Activated CD4-positive, CD25-positive, alpha-beta regulatory T cell (primary cell): ENCODE measurements at regions not wholly inside any gene's neighbourhood (a gene's known extent, or its start where the extent isn't known, plus 50 kb on each side); places are given as distances from the start of the nearest gene placed in this dataset.

Source experiments
- DNase-seq, 4 experiments: peaks; one replicate each; lab custom pipeline; 2025; lab: John Stamatoyannopoulos, UW

DNA sequence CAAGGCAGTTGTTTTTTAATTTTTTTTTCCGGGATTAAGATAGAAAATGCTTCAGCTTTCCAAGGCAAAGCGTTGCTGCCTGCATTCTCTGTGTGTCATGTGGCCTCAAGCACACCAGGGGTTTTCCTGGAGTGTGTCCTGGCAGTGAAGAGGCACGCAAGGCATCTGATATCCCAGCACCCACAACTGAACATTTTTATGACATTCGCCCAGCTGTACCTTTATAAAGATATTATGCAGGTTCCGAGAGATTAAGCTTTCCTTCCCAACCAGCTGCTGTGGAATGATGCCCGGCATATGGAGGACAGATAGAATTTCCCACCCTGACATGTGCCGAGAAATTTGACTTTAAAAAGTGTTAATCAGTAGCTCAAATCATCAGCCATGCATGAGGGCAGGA is 205.6 kb downstream of the GADD45G start:
- DNase-seq: no peak

DNA sequence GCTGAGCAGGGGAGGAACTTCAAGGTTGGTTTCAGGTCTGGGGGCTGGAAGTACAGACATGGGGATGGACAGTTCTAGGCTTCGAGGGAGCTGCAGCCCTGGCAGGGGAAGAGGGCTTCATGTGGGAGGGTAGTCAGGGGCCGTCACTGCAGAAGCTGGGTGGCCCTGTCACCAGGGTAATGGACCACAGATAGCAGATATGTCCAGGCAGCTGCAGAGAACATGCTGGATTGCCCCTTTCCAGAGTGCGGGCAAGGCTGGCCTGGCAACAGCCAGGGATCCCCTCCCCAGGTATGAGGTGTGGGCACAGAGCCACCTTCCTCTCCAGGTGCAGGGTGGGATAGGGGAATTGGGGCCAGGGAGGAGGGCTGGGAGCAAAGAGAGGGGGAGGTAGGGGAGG is 206.5 kb downstream of the GADD45G start:
- no peak for DNase-seq

- DNase-seq: no peak
Observed at GRCh38 chr9:89811886-89812450, 207.2 kb downstream of the GADD45G start.

DNA sequence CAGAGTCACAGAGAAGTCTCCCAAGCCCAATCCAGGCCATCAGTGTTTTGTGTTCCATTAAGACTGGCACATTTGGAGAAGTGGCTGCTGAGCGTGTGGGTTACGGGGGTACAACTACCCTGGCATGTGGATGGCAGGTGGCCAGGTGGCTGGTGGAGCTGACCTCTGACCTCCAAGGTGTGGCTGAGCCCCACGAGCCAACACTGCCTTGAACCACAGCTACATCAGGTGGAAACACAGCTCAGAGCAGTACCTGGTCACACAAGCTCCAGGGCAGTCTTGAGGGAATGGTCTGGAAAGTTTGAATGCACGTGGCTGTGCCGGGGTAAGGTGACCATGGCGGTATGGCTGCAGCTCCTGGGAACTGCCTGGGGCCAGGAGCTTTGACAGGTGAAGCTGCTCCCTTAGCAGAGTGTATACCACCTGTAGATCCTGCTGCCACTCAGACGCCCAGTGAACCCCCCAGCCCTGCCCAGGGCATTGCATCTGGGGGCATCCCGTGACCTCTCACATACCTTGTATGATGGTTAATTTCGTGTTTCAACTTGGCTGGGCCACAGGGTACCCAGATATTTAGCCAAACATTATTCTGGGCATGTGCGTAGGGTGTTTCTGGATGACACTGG is 207.9 kb downstream of the GADD45G start:
- DNase-seq: no peak

GRCh38 chr9:89813482-89813881 is 208.7 kb downstream of the GADD45G start:
- DNase-seq: no peak

- no peak for DNase-seq
Observed at GRCh38 chr9:89814340-89815040, 209.7 kb downstream of the GADD45G start.

GRCh38 chr9:89815061-89815902 is 210.5 kb downstream of the GADD45G start:
- no peak for DNase-seq

- DNase-seq: no peak
Observed at GRCh38 chr9:89815903-89816573, 211.2 kb downstream of the GADD45G start.

DNA sequence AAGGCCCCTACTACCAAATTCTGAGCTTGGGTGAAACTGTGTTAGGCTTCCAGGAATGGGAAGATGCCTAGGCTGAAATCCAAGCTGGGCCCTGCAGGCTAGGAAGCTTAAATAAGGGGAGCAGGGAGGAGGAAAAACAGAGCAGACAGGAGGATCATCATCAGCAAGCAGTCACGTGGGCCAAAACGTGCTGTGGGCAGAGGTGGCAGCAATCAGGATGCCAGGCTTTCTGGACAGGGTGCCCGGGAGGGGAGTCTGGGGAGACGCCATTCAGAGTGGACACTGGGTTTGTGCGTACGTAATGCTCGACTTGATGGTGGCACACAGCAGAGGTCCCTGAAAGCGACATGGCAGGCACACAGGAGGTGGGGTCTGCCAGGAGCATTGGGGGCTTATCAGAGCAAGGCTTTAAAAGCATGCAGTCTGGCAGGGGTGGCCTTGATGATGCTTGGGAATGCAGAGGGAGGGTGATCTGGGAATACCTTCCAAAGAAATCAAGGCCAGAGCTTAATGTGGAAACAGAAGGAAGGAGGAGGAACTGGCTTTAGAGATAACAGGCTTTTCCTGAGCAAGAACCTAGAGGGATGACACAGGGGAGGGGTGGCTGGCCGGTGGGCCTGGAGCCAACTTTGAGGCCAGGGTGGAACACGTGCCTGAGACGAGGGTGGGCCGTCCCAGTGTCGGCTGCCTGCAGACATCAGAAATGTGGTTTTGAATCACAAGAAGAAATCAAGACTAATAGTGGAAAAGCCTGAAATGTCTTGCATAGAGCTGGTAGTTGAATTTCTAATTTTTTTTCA is 212.5 kb downstream of the GADD45G start:
- no peak for DNase-seq

- no peak for DNase-seq
Observed at GRCh38 chr9:89820337-89820736, 215.5 kb downstream of the GADD45G start.

- no peak for DNase-seq
Observed at GRCh38 chr9:89821081-89821480, 216.3 kb downstream of the GADD45G start.

DNA sequence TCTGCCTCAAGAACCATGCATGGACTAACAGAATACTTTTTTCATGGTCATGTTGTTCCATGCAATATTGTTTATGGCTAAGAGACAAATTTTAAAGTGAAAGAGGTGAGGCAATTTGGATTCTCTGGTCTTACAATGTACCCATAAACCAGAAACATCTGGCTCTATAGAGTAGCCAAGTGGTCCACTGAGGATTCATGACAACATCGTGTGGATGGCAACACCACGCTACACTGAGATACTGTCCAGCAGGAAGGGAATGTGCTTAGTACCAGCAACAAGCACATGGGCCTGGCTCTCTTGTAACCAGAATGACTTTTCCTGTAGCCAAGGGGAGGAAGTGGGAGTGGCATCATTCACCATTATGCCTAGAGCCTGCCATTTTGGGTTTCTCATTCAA is 218.2 kb downstream of the GADD45G start:
- DNase-seq: no peak

DNA sequence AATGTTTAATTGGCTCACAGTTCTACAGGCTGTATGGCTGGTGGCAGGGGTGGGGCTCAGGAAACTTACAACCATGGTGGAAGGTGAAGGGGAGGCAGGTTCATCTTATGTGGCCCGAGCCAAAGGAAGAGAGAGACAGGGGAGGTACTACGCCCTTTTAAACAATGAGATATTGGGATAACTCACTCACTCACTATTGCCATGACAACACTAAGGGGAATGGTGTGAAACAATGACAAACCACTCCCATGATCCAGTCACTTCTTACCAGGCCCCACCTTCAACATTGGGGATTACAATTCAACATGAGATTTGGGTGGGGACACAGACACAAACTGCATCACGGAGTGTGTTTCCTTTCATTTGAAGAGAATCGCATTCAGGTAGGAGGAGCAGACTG is 220.9 kb downstream of the GADD45G start:
- DNase-seq: no peak

- no peak for DNase-seq
Observed at GRCh38 chr9:89826186-89826585, 221.4 kb downstream of the GADD45G start.

DNA sequence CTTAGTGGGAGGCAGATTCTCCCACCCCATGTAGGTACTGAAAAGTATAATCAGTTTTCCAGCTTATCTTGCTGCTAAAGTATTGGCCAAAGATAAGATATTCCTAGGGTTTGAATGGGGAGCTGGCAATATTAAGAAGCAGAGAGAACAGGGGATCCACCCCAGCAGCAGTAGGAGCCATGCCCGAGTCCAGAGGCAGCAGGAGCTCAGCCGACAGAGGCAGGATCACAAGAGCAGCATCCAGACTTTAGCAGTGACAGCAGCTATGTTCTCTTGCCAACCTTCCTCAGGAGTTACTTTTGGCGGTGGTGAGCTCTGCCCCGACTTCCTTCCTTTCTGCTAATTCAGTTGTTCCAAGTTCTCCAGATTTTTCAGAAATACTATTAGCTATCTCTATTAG is 224.5 kb downstream of the GADD45G start:
- no peak for DNase-seq

GRCh38 chr9:89835666-89836065 is 230.9 kb downstream of the GADD45G start:
- DNase-seq: no peak

DNA sequence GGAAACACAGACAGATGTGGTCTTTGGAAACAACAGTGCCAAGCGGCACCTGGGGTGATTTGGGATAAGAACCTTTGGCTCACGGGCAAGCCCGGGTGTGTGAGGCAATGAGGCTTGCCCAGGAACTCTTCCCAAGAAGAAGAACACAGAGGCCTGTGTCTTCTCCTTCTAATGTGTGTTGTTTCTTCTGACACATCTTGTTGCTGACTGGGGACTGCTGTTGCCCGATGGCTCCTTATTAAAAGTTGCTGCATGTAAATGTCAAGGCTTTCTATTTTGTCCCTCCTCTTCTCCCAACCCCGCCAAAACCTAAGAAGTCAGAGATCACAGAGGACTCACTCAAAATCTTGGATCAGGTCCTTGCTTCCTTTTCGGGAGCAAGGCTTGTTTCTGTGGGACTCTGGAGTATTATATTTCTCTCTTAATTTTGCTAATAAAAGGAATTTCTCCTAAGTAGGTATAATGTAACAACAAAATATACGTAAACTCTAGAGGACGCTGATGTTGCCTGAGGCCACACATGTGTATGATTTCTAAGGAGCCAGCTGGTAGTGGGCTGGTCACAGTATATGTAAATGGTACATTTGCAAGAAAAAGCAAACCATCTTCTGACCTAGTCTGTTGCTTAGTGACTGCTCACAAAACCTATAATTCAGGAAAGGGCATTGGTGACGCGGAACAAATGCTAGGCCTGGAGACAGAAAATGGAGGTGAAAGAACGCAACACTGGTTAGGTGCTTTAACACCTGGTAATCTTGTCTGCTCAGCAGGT is 232.5 kb downstream of the GADD45G start:
- DNase-seq: no peak

DNA sequence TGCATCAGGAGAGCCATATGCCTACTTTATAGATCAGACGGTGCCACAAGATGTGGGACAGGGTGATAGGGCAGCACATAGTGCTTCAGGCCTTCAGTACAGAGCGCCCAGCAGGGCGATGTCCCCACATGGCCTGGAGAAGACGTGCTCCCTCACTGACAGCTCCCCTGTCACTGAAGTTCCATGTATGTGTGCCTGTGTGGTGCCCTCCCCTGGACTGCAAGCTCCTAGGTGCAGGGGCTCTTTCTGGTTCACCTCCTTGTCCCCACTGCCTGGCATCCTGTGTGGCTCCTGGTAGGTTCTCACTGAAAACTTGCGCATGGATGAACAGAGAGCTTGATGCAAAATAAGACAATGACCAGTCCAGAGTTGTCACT is 233.1 kb downstream of the GADD45G start:
- no peak for DNase-seq

DNA sequence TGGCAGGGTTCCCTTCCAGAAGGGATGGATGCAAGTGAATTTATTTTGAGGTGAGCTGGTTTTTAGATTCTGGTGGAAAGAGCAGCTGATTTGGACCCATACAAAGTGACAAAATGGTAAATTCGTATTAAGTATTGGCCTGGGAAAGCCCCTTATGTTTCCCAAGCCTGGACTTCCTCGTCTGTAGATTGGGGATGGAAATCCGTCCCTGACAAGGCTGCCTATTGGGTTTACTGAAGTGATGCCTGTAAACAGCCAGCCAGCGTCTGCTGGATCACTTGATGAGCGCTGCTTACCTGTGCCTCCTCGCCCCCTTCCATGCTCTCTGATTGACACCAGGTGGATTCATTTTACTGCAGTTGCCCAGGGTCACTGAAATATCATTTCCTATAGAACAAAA is 233.8 kb downstream of the GADD45G start:
- no peak for DNase-seq

- DNase-seq: no peak
Observed at GRCh38 chr9:89839449-89839848, 234.6 kb downstream of the GADD45G start.

DNA sequence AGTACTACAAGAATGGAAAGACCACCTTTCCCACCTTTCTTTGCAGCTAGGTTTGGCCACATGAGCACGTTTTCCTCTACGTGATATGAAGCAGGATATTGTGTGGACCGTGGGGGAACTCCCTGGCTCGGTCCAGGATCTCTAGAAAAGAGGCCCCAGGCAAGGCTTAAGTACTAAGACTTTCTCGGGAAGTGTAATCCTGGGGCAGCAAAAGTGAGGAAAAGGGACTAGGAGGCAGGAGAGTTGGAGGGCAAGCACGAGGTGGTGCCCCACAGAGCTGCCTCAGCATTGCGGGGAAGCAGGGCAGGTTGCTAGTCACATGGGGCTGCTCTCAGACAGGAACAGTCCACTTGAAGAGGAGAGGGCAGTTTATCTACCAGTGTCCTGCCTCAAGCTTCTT is 235.1 kb downstream of the GADD45G start:
- DNase-seq: no peak
